Ascending aorta (tissue), 2 donors: ENCODE measurements at regions not wholly inside any gene's neighbourhood (a gene's known extent, or its start where the extent isn't known, plus 50 kb on each side); places are given as distances from the start of the nearest gene placed in this dataset.
A peak's percentile ranks its signal among the peaks of the same experiment; 100 is the strongest.

Experiments used
- DNase-seq, 2 donors: peaks; one replicate each; pipeline ENCODE4 v3.0.0-alpha.2; 2019; ENCODE audit warnings: low spot score in 2 of 2
- H3K27ac ChIP-seq, 2 donors: fragments of 200-600 bp; sonication (generic); one replicate each; pipeline ENCODE4 v1.5.1; 2016 to 2017; ENCODE audit warnings: mild to moderate bottlenecking in 1 of 2
- H3K27me3 ChIP-seq: fragments of 200-600 bp; sonication (generic); one replicate; pipeline ENCODE4 v1.5.1; 2017
- H3K36me3 ChIP-seq, 2 donors: fragments of 200-600 bp; sonication (generic); one replicate each; pipeline ENCODE4 v1.5.1; 2016
- H3K4me1 ChIP-seq, 2 donors: fragments of 200-600 bp; sonication (generic); one replicate each; pipeline ENCODE4 v1.5.1; 2016 to 2017; ENCODE audit warnings: mild to moderate bottlenecking in 1 of 2
- H3K4me3 ChIP-seq, 2 donors: fragments of 200-600 bp; sonication (generic); one replicate each; pipeline ENCODE4 v1.5.1; 2016 to 2017; ENCODE audit warnings: mild to moderate bottlenecking in 1 of 2
- H3K9me3 ChIP-seq, 2 donors: fragments of 200-600 bp; sonication (generic); one replicate each; pipeline ENCODE4 v1.5.1; 2016
- intact Hi-C: fragments of 100-400 bp; cut with DNase I; formaldehyde crosslinking; loops from one replicate; pipeline ENCODE4 v1.15.1; 2023
- TF ChIP-seq, protein P1 (sequence below), 3 experiments: fragments of 200-600 bp in 2 of 3; fragments of 450-650 bp in 1 of 3; sonication (generic) in 2 of 3; IDR thresholded peaks; one replicate each; pipeline ENCODE4 v1.5.1; 2016 to 2019; ENCODE audit warnings: antibody characterized with exemption in 3 of 3, mild to moderate bottlenecking in 1 of 3, moderate library complexity in 1 of 3

DNA sequence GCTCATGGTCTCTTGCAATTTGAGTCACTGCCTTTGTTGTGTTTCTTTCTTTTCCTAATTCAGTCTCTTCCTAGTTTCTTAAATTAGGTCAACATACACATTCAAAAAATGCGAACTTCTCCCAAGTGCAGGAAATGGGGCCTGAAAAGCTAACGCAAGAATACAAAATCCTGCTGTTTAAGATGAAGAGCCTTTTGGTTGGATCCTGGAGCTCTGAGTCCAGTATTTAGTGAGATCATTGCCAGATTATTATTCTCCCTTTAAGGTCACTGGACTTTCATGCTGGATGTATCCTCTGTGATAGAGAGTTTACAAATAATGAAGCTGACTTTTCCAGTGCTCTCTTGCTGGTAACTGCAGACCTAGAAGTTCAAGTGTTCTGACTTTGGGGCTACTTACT lies 401.9 kb upstream of the MKI67 start:
- H3K4me3 ChIP-seq = no peak overlapping the region
- DNase-seq = no peak
- H3K36me3 ChIP-seq = no peaks in the 10 kb centered on the region
- no peaks in the 10 kb centered on the region for H3K9me3 ChIP-seq
- H3K27ac ChIP-seq = no peak overlapping the region
- TF ChIP-seq, protein P1, sequence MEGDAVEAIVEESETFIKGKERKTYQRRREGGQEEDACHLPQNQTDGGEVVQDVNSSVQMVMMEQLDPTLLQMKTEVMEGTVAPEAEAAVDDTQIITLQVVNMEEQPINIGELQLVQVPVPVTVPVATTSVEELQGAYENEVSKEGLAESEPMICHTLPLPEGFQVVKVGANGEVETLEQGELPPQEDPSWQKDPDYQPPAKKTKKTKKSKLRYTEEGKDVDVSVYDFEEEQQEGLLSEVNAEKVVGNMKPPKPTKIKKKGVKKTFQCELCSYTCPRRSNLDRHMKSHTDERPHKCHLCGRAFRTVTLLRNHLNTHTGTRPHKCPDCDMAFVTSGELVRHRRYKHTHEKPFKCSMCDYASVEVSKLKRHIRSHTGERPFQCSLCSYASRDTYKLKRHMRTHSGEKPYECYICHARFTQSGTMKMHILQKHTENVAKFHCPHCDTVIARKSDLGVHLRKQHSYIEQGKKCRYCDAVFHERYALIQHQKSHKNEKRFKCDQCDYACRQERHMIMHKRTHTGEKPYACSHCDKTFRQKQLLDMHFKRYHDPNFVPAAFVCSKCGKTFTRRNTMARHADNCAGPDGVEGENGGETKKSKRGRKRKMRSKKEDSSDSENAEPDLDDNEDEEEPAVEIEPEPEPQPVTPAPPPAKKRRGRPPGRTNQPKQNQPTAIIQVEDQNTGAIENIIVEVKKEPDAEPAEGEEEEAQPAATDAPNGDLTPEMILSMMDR (IDR thresholded peaks at IDR 0.05) = no peak
- no peaks in the 10 kb centered on the region for H3K27me3 ChIP-seq
- H3K4me1 ChIP-seq = no peaks in the 10 kb centered on the region
- intact Hi-C loops = no loop called here

DNA sequence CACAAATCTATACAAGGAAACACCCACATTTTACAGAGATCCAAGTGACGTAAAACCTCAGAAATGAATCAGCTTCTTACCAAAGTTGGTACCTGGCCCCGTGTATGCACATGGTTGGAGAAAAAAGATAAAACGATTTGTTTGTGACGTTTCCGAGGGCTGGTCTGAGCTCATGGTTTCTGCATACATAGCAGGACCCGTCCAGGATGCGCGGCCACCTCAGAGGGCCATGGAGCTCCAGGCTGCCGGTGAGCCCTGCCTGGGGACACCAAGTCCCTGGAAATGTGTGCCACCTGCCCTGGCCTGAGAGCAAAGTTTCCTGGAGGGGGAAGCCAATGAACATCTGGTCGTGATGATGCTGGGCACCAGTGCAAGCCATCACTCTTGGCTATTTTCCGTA lies 402.6 kb upstream of the MKI67 start:
- H3K4me3 ChIP-seq = no peak overlapping the region
- intact Hi-C loops = no loop called here
- H3K4me1 ChIP-seq = no peaks in the 10 kb centered on the region
- no peak overlapping the region for H3K27ac ChIP-seq
- no peaks in the 10 kb centered on the region for H3K36me3 ChIP-seq
- DNase-seq = no peak
- no peaks in the 10 kb centered on the region for H3K9me3 ChIP-seq
- no peaks in the 10 kb centered on the region for H3K27me3 ChIP-seq
- TF ChIP-seq, protein P1 (IDR thresholded peaks at IDR 0.05) = no peak

DNA sequence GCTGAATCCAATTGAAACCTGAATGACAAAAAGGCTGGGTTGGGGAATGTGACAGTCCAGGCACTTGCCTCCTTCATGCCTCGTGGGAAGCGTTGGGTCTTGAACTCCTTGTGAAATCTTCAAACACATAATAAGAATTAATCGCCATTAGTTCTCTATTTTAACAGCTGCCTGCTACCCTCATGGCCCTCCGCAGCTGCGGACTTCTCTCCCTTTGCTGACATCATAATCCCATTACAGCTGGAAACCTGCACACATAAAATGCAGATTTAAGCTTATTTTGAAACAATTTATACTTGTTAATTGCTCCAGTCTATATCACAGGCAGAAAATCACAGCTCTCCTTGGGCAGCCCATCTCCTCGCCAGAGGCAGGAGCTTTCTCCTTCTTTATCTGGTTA lies 403.0 kb upstream of the MKI67 start:
- Histone ChIP-seq H3K36me3 (no peaks in the 10 kb centered on the region), H3K9me3 (no peaks in the 10 kb centered on the region), H3K4me1 (no peaks in the 10 kb centered on the region), H3K27me3 (no peaks in the 10 kb centered on the region), H3K27ac (no peak overlapping the region), H3K4me3 (no peak overlapping the region)
- intact Hi-C loops = no loop called here
- TF ChIP-seq, protein P1 (IDR thresholded peaks at IDR 0.05) = no peak
- no peak for DNase-seq

DNA sequence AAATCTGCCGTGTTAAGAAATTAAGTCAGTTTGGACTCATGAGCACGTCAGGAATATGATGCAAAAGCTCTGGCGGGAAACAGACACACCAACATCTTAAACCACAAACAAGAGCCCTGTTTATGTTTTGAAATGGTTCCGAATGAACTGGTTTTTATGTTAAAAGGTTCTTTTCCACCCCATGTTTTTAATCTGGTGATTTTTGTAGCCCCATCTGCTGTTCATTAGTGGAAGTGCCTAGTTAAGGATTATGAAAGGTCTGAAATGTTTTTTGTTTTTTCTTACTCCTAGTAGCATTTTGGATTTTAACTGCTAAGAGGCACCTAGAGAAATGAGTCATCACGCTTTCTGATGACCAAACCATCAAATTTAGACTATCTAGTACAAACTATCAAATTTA lies 404.1 kb upstream of the MKI67 start:
- intact Hi-C loops = no loop called here
- no peak for DNase-seq
- H3K36me3 ChIP-seq = no peaks in the 10 kb centered on the region
- no peak overlapping the region for H3K4me3 ChIP-seq
- H3K4me1 ChIP-seq = no peaks in the 10 kb centered on the region
- TF ChIP-seq, protein P1 (IDR thresholded peaks at IDR 0.05) = peak in 1 of 3 experiments; percentile 13
- no peaks in the 10 kb centered on the region for H3K27me3 ChIP-seq
- H3K27ac ChIP-seq = no peak overlapping the region
- no peaks in the 10 kb centered on the region for H3K9me3 ChIP-seq

DNA sequence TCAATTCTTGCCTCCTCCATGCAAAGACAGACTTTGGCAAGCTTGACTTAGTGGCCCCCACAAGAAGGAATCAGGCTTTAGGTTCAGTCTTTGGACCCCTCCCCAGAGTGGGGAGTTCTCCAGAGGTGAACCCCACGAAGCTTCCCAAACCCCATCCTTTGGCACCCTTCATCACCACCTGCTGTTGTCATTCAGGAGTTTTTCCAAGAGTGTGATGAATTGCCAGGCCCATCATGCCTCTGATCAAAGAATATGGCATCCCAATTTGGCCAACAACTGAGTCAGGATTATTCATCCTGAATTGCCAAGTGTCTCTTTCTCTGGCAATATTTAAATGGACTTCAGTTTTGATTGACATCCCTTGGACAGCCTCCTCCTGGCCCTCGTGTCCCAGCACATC lies 404.7 kb upstream of the MKI67 start:
- intact Hi-C loops = no loop called here

DNA sequence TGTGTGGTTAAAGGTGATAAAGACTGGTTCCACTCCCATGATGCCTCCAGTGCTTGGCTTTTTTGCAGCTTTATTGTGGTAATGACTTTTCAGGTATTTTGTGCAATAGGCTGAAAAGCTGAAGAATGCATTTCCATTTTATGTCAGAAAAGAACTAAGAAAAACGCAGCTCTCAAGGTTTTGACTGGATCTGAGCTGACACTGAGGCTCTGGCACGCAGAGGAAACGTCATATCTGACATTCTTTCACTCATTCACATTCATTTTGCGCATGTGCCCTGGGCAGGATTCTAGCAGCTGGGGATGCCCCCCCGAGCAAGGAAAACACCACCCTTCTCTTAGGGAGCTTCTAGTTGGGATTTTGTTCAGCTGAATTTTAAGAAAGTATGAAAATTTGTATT lies 408.5 kb upstream of the MKI67 start:
- H3K4me3 ChIP-seq = no peak overlapping the region
- H3K27me3 ChIP-seq = no peaks in the 10 kb centered on the region
- intact Hi-C loops = no loop called here
- TF ChIP-seq, protein P1 (IDR thresholded peaks at IDR 0.05) = no peak
- no peaks in the 10 kb centered on the region for H3K4me1 ChIP-seq
- H3K36me3 ChIP-seq = no peaks in the 10 kb centered on the region
- H3K9me3 ChIP-seq = no peaks in the 10 kb centered on the region
- no peak overlapping the region for H3K27ac ChIP-seq
- no peak for DNase-seq

More for the DNA sequence above, 404.7 kb upstream of the MKI67 start:
- no peaks in the 10 kb centered on the region for H3K36me3 ChIP-seq
- no peaks in the 10 kb centered on the region for H3K4me1 ChIP-seq
- no peak overlapping the region for H3K27ac ChIP-seq
- TF ChIP-seq, protein P1 (IDR thresholded peaks at IDR 0.05) = no peak
- no peak overlapping the region for H3K4me3 ChIP-seq
- no peaks in the 10 kb centered on the region for H3K27me3 ChIP-seq
- DNase-seq = no peak
- H3K9me3 ChIP-seq = no peaks in the 10 kb centered on the region
